CD4-positive, alpha-beta T cell (primary cell): ENCODE measurements at regions not wholly inside any gene's neighbourhood (a gene's known extent, or its start where the extent isn't known, plus 50 kb on each side); places are given as distances from the start of the nearest gene placed in this dataset.
A peak's percentile ranks its signal among the peaks of the same experiment; 100 is the strongest.

ENCODE experiments used
- ATAC-seq: fragments of 200-7000 bp; cut with Tn5 transposase; one replicate; pipeline ENCODE4 v1.10.0; 2022; ENCODE audit warnings: mild to moderate bottlenecking; ENCODE audit not compliant: poor library complexity
- CTCF ChIA-PET: fragments of 350-600 bp; sonication (Branson Sonifier 250); formaldehyde crosslinking; loops from one replicate; lab custom pipeline; 2021; ENCODE audit warnings: antibody characterized with exemption, inconsistent platforms; lab: Charles Lee
- POLR2A ChIA-PET: fragments of 350-600 bp; sonication (Branson Sonifier 250); formaldehyde crosslinking; loops from one replicate; lab custom pipeline; 2021; ENCODE audit warnings: antibody characterized with exemption, inconsistent platforms; lab: Charles Lee
- DNase-seq, 14 experiments: peaks; one replicate each; pipeline ENCODE4 v3.0.0-alpha.2; 2013 to 2020; ENCODE audit warnings: mixed read lengths in 2 of 14
- H3K27ac ChIP-seq, 2 donors: one replicate each; pipeline versions ENCODE4 v1.5.1 to v1.7.0; 2013; ENCODE audit warnings: low read length in 2 of 2, low read depth in 1 of 2, mild to moderate bottlenecking in 1 of 2
- H3K27me3 ChIP-seq, 2 experiments: 1 replicate in 1 of 2; 2 replicates in 1 of 2; pipeline versions ENCODE4 v1.6.1 to v1.7.0; 2013; ENCODE audit warnings: low read length in 2 of 2, control low read depth in 1 of 2, mild to moderate bottlenecking in 1 of 2, moderate library complexity in 1 of 2; ENCODE audit not compliant: insufficient read depth in 2 of 2, control insufficient read depth in 1 of 2
- H3K36me3 ChIP-seq: one replicate; pipeline ENCODE4 v1.6.1; 2013; ENCODE audit warnings: low read length, control low read depth; ENCODE audit not compliant: insufficient read depth
- H3K4me1 ChIP-seq: one replicate; pipeline ENCODE4 v1.6.1; 2013; ENCODE audit warnings: low read length, control low read depth; ENCODE audit not compliant: insufficient read depth
- H3K4me3 ChIP-seq: one replicate; pipeline ENCODE4 v1.5.1; 2013; ENCODE audit warnings: mild to moderate bottlenecking, low read length, moderate library complexity
- H3K9me3 ChIP-seq, 2 experiments: 1 replicate in 1 of 2; 2 replicates in 1 of 2; pipeline versions ENCODE4 v1.6.1 to v1.7.0; 2013; ENCODE audit warnings: low read length in 2 of 2, mild to moderate bottlenecking in 2 of 2, control low read depth in 1 of 2, moderate library complexity in 1 of 2; ENCODE audit not compliant: control insufficient read depth in 1 of 2, insufficient read depth in 1 of 2
- H3K27ac Mint-ChIP-seq: one replicate; pipeline ENCODE4 v1.8.0; 2020; ENCODE audit warnings: mixed read lengths
- H3K27me3 Mint-ChIP-seq: one replicate; pipeline ENCODE4 v1.8.0; 2021; ENCODE audit warnings: mixed read lengths
- H3K36me3 Mint-ChIP-seq: one replicate; pipeline ENCODE4 v1.8.0; 2021; ENCODE audit warnings: low read depth, mixed read lengths
- H3K4me1 Mint-ChIP-seq: one replicate; pipeline ENCODE4 v1.8.0; 2021; ENCODE audit warnings: low read depth, mixed read lengths
- H3K4me3 Mint-ChIP-seq: one replicate; pipeline ENCODE4 v1.8.0; 2020; ENCODE audit warnings: mild to moderate bottlenecking, mixed read lengths
- H3K9me3 Mint-ChIP-seq: one replicate; pipeline ENCODE4 v1.8.0; 2020; ENCODE audit warnings: mixed read lengths
- CTCF ChIP-seq: fragments of 200-600 bp; IDR thresholded peaks from one replicate; pipeline ENCODE4 v1.8.0; 2022; ENCODE audit warnings: antibody characterized with exemption, mild to moderate bottlenecking
- intact Hi-C, 2 experiments: fragments of 100-400 bp; cut with DNase I in 1 of 2; cut with micrococcal nuclease in 1 of 2; formaldehyde crosslinking; loops; one replicate each; pipeline versions ENCODE4 v1.15.1 to v1.9.0; 2023 to 2025; cut with DNase I, micrococcal nuclease

DNA sequence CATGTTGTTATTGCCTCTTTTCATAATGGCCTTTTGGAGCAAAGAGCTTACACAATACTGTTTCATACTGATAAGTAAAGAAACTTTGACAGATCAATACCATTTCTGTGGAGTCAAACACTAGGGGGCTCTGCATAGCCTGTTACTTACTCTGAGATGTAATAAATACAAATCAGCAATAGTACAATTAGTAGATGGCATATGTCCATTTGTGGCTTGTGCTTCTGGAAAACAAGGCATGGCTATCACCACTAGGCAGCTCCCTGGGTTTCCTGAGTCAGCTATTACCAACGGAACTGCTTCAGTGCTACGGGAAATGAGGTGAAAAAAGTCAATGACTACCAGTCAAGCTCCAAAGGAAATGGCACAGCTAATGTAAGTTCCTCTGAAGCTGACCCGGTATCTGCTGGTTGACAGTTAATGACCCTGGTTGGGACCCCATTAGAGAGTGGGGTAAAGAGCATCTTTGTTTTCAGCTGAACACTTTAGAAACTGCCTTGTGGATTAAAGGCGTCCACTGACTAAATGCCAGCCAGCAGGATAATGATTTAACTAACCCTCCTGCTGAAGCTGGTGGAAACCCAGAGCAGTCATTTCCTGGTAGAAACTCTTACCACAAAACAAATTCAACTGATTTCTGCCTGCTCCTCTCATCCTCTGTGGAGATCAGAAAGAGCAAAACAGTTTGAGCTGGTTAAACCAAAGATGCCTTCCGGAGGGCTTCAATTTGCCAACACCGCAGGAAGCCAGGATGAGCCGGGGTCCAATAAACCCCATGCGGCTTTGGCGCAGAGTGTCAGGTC lies 69.0 kb upstream of the FAM169A start:
- ChIA-PET POLR2A (interaction anchor here (0.8 to 1.6 kb wide), 10 partner anchors 10 to 301 kb away, joined by 3 to 7 read pairs (median 5); partner anchors contain the start of genes ANKRD31 and GCNT4), CTCF (interaction anchor here (0.9 to 1.1 kb wide), 2 partner anchors 10 to 301 kb away, joined by 3 read pairs; partner anchors contain the start of gene ANKRD31)
- no peaks in the 10 kb centered on the region for H3K36me3 ChIP-seq
- Mint-ChIP-seq H3K9me3 (no peaks in the 10 kb centered on the region), H3K4me3 (peak overlapping the region; percentile 72), H3K36me3 (no peaks in the 10 kb centered on the region), H3K4me1 (peaks cover 30% of the 10 kb centered on the region), H3K27ac (peak overlapping the region; percentile 65), H3K27me3 (no peaks in the 10 kb centered on the region)
- peak overlapping the region in 1 of 2 donors; percentile 23 for H3K27ac ChIP-seq
- H3K9me3 ChIP-seq, result no peaks in the 10 kb centered on the region
- intact Hi-C loops, result loop anchor here (5.0 to 10.0 kb wide), 4 partner anchors 87 to 400 kb away; partner anchors contain the start of gene HMGCR (in 1 of the 2)
- no peaks in the 10 kb centered on the region for H3K27me3 ChIP-seq
- DNase-seq (peak in 8 of 14 experiments; percentile 1 to 50 (median 22)), ATAC-seq (peak; percentile 65)
- peaks cover 16% of the 10 kb centered on the region for H3K4me1 ChIP-seq
- peak overlapping the region; percentile 33 for H3K4me3 ChIP-seq
- TF ChIP-seq CTCF, result peak; percentile 52

DNA sequence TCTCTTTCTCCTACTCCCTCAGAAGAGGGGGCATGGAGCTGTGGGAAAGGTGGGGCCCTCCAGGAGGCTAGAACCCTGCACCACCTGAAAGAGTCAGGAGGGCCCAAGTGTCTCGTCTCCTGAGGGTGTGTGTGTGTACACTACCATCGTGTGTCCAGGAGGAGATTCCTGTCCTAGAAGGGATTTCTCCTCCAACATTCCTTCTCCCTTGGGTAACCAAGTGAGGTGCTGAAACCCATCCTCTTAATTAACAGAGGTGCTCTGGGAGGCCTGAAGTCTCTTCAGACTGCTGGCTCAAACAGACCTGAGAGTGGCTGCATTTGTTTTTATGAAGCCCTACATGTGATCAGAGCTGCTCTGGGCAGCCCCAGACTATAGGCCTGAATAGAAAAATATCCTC lies 61.1 kb upstream of the FAM169A start:
- no peak overlapping the region for H3K4me3 Mint-ChIP-seq
- H3K9me3 ChIP-seq, result no peaks in the 10 kb centered on the region
- H3K27ac ChIP-seq, result no peak overlapping the region
- ATAC-seq, result no peak
- ChIA-PET POLR2A (no interaction called here), CTCF (no interaction called here)
- H3K4me3 ChIP-seq, result no peak overlapping the region
- H3K27me3 ChIP-seq, result no peaks in the 10 kb centered on the region
- intact Hi-C loops, result no loop called here
- H3K36me3 Mint-ChIP-seq, result no peaks in the 10 kb centered on the region
- H3K27me3 Mint-ChIP-seq, result no peaks in the 10 kb centered on the region
- no peaks in the 10 kb centered on the region for H3K36me3 ChIP-seq
- no peak overlapping the region for H3K27ac Mint-ChIP-seq
- no peaks in the 10 kb centered on the region for H3K4me1 Mint-ChIP-seq
- DNase-seq, result no peak
- no peaks in the 10 kb centered on the region for H3K9me3 Mint-ChIP-seq
- no peaks in the 10 kb centered on the region for H3K4me1 ChIP-seq
- TF ChIP-seq CTCF, result no peak

- H3K4me1 Mint-ChIP-seq, result no peaks in the 10 kb centered on the region
- CTCF ChIA-PET, result interaction anchor here (0.8 kb wide), 1 partner anchor 158 kb away, joined by 3 read pairs; no protein-coding TSS in a partner anchor
These were observed 53.3 kb upstream of the FAM169A start for GRCh38 chr5:74919487-74919886.

More at GRCh38 chr5:74919487-74919886, 53.3 kb upstream of the FAM169A start:
- Mint-ChIP-seq H3K27ac (no peak overlapping the region), H3K27me3 (no peaks in the 10 kb centered on the region), H3K4me3 (no peak overlapping the region), H3K36me3 (no peaks in the 10 kb centered on the region), H3K9me3 (no peaks in the 10 kb centered on the region)
- H3K4me1 ChIP-seq, result no peaks in the 10 kb centered on the region
- no peaks in the 10 kb centered on the region for H3K27me3 ChIP-seq
- ATAC-seq, result peak; percentile 69
- no peaks in the 10 kb centered on the region for H3K36me3 ChIP-seq
- POLR2A ChIA-PET, result no interaction called here
- H3K4me3 ChIP-seq, result no peak overlapping the region
- H3K9me3 ChIP-seq, result no peaks in the 10 kb centered on the region
- peak; percentile 62 for TF ChIP-seq CTCF
- peak in 4 of 14 experiments; percentile 35 to 69 (median 61) for DNase-seq
- intact Hi-C loops, result loop anchor here (1.0 to 5.0 kb wide), 3 partner anchors 153 to 1017 kb away; no protein-coding TSS in a partner anchor
- H3K27ac ChIP-seq, result no peak overlapping the region
